Head of caudate nucleus (tissue), 42 donors: ENCODE measurements at regions not wholly inside any gene's neighbourhood (a gene's known extent, or its start where the extent isn't known, plus 50 kb on each side); places are given as distances from the start of the nearest gene placed in this dataset.

Experiments used
- DNase-seq, 42 donors: peaks; one replicate each; pipeline versions ENCODE4 v3.0.0 to v3.0.0-alpha.2; 2020 to 2021; ENCODE audit warnings: mixed read lengths in 7 of 42
- intact Hi-C: fragments of 100-400 bp; cut with DNase I; formaldehyde crosslinking; loops from one replicate; pipeline ENCODE4 v1.15.0; 2022

GRCh38 chr2:120920454-120921148, 184.9 kb downstream of the GLI2 start:
- intact Hi-C loops = no loop called here
- DNase-seq = no peak

DNA sequence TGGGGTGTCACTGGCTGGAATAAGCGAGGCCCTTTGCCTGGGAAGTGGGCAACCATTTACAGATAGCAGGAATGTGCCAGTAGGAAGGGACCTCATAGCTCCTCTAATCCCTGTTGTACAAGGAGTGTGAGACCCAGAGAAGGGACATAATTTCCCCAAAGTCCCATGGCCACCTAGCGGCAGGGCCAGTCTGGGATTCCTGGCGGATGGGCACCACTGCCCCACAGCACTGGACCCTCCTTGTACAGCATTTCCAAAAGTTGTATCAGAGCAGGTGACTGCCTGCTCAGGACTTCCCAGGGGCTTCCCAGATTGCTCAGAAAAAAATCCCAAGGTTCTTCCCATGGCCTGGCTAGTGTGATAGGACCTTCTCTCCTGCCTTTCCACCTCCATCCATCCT, 185.8 kb downstream of the GLI2 start:
- intact Hi-C loops = no loop called here
- DNase-seq = no peak

GRCh38 chr2:120922571-120923332, 187.1 kb downstream of the GLI2 start:
- intact Hi-C loops = no loop called here
- DNase-seq = no peak

DNA sequence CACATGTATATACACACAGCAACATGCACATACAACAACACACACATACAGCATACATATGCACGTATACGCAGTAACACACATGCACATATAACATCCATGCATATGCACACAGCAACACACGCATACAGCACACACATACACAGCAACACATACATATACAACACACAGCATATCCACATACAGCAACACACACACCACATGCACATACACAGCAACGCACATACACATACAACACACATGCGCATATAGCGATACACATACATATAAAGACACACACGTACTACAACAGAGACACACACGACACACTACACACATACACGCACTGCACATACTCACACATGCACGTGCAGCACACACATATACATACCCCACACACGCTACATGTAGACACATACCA, 187.8 kb downstream of the GLI2 start:
- DNase-seq = no peak
- intact Hi-C loops = no loop called here

DNA sequence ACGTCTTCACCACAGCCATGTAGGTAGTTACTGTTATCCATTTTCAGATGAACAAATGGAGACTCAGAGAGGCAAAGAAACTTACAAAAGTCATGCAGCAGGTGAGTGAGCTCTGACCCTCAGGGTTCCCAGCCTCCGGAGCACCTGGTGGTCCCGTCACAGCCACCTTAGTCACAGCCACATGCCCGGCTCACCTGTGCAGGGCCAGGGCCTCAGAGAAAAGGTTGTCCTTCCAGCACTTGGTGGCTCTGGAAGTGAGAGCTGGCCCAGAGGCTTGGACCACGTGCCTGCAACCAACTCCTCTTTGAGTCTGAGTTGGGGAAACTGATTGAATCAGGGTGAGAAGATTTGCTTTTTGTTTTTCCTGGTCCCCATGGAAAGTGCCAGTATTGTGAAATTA, 189.3 kb downstream of the GLI2 start:
- intact Hi-C loops = no loop called here
- DNase-seq = no peak

- no peak for DNase-seq
- intact Hi-C loops = no loop called here
These were observed 191.0 kb downstream of the GLI2 start for GRCh38 chr2:120926463-120927264.

- intact Hi-C loops = no loop called here
- no peak for DNase-seq
These were observed 191.6 kb downstream of the GLI2 start for GRCh38 chr2:120927265-120927628.

DNA sequence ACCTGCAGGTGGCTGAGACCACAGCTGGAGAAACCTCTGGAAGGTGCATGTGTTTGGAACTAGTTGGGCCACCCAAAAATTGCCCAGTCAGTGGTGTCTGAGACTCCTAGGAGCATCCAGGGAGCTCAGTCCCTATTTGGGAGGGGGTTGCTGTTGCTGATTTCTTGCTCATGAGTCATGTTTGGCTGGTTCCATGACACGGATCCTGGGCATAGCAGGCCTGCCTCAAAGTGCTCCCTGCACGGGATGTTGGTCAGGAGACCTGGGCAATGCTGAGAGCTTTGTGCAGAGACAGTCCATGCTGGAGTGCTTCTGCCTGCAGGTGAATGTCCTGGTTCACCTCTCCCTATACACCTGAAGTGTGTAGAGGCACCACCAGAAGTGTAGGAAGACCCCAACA, 194.2 kb downstream of the GLI2 start:
- intact Hi-C loops = no loop called here
- no peak for DNase-seq

- intact Hi-C loops = no loop called here
- DNase-seq = no peak
These were observed 194.6 kb downstream of the GLI2 start for GRCh38 chr2:120930236-120930635.

DNA sequence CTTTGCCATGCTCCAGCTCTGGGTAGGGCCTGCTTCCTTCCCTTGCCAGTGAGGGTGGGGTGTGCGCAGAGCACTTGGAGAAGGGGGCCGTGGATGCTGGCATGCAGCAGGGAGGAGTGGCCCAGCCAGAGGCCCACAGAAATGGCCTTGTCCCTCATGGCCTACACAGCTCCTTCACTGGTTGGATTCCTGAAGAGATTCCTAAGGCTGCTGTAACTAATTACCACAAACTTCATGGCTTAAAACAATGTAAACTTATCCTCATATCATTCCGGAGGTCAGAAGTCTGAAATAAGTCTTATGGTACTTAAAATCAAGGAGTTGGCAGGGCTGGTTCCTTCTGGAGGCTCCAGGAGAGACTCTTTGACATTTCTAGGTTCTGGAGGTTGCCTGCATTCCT, 195.2 kb downstream of the GLI2 start:
- DNase-seq = no peak
- intact Hi-C loops = no loop called here

GRCh38 chr2:120932472-120932871, 196.8 kb downstream of the GLI2 start:
- no peak for DNase-seq
- intact Hi-C loops = no loop called here

GRCh38 chr2:120932881-120933280, 197.2 kb downstream of the GLI2 start:
- no peak for DNase-seq
- intact Hi-C loops = no loop called here

- DNase-seq = no peak
- intact Hi-C loops = no loop called here
These were observed 198.3 kb downstream of the GLI2 start for GRCh38 chr2:120933693-120934573.

DNA sequence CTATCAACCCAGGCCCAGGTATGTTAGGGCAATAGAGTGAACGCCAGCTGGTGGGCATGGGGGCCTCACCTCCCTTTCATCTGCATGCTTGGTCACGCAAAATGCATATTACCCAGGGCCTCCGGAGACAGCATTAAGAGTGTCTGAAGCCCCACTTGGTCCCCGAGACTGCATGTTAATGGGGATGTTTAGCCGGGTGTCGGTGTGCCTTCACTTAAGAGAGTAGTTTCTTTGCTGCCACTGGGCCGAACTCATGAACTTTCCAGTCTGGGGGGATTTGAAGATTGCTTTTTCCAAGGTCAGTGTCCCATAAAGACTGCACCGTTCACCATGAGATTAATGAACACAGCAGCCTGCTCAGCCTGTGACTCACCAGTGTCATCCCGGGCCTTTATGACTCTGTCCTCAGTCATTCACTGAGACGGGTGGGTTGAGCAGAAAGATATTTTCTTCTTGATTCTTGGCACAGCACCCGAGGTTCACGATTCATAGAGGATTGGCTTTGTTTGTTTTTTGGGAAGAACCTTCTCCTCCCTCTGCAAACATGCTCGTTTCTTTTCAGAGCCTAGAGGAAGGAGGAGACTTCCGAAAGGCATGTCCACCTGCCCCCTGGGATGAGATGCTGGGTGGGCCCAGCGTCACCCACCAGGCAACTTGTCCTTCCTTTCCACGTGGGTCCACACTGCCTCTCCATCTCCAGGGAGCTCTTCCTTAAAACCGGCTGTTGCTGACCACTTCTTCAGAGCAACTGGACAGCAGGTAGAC, 199.1 kb downstream of the GLI2 start:
- intact Hi-C loops = no loop called here
- no peak for DNase-seq

GRCh38 chr2:120935339-120936313, 200.0 kb downstream of the GLI2 start:
- intact Hi-C loops = no loop called here
- no peak for DNase-seq

GRCh38 chr2:120936476-120937334, 201.0 kb downstream of the GLI2 start:
- intact Hi-C loops = no loop called here

DNA sequence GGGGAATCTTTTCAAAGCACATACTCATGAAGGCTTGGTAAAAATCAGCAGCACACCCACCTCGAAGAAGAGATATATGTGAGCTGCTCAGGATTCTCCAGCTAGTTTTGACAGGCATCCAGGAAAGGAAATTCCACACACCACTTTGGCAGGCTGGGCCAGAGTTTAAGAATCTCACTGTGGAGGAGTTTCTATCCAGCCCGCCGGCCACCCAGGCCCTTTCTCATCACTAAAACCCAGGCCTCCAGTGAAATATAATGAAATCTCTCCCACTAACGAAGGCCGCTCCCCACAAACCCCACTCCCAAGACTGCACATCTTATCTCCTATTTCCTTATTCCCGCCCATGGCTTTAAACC, 202.0 kb downstream of the GLI2 start:
- no peak for DNase-seq
- intact Hi-C loops = no loop called here

More at GRCh38 chr2:120936476-120937334, 201.0 kb downstream of the GLI2 start:
- no peak for DNase-seq
